HCT116 (cell line): ENCODE measurements at regions not wholly inside any gene's neighbourhood (a gene's known extent, or its start where the extent isn't known, plus 50 kb on each side); places are given as distances from the start of the nearest gene placed in this dataset.

ENCODE experiments used
- ATAC-seq: fragments of 200-7000 bp; cut with Tn5 transposase; 2 replicates; pipeline ENCODE4 v1.9.1; 2020; ENCODE audit warnings: mild to moderate bottlenecking, moderate library complexity
- BruUV-seq: library from RNA; stranded (reverse); fragments of 400-500 nt; replicated peaks from 2 replicates; lab custom pipeline; 2021; lab: Mats Ljungman, UMichigan
- CTCF ChIA-PET: fragments of 300-600 bp; sonication (Branson Sonifier 250); formaldehyde crosslinking; loops from one replicate; lab custom pipeline; 2021; ENCODE audit warnings: antibody characterized with exemption; lab: Charles Lee
- POLR2A ChIA-PET: fragments of 300-600, 350-600 bp; sonication (Branson Sonifier 250); formaldehyde crosslinking; loops from one replicate; lab custom pipeline; 2021; ENCODE audit warnings: antibody characterized with exemption; lab: Charles Lee
- RAD21 ChIA-PET, 2 experiments: fragments of 300-600 bp; sonication (Branson Sonifier 250); formaldehyde crosslinking; loops; one replicate each; lab custom pipeline; 2023; ENCODE audit warnings: low total read pairs in 2 of 2; ENCODE audit not compliant: uncharacterized antibody in 2 of 2, unreplicated experiment in 2 of 2, low non-redundant PET in 1 of 2; lab: Charles Lee
- DNase-seq: peaks from one replicate; pipeline ENCODE4 v3.0.0-alpha.2; 2010; ENCODE audit warnings: low read depth, low spot score
- H2AFZ ChIP-seq: fragments of 200-600 bp; shearing (Covaris generic), sonication (generic); 2 replicates; pipeline ENCODE4 v1.6.1; 2017; ENCODE audit warnings: low read depth, mixed run types, mixed read lengths, antibody characterized with exemption, low read length; ENCODE audit not compliant: poor library complexity, severe bottlenecking
- H3K27ac ChIP-seq: 2 replicates; pipeline ENCODE4 v1.5.1; 2012; ENCODE audit warnings: low read depth, low read length
- H3K27me3 ChIP-seq: fragments of 200-600 bp; sonication (generic); 2 replicates; pipeline ENCODE4 v1.6.1; 2016; ENCODE audit warnings: mixed run types, low read length, mixed read lengths; ENCODE audit not compliant: insufficient read depth
- H3K36me3 ChIP-seq, 2 experiments: fragments of 200-500 bp in 1 of 2; fragments of 200-600 bp in 1 of 2; sonication (Bioruptor generic) in 1 of 2; sonication (generic) in 1 of 2; 2 replicates each; pipeline versions ENCODE4 v1.5.1 to v1.6.1; 2014 to 2016; ENCODE audit warnings: low read length in 2 of 2, inconsistent platforms in 1 of 2, mixed read lengths in 1 of 2, mixed run types in 1 of 2; ENCODE audit not compliant: insufficient read depth in 2 of 2, control insufficient read depth in 1 of 2
- H3K4me1 ChIP-seq, 2 experiments: fragments of 200-600 bp in 1 of 2; sonication (generic) in 1 of 2; 2 replicates each; pipeline versions ENCODE4 v1.5.1 to v1.6.1; 2012 to 2017; ENCODE audit warnings: low read length in 2 of 2, inconsistent platforms in 1 of 2, mild to moderate bottlenecking in 1 of 2, mixed read lengths in 1 of 2, mixed run types in 1 of 2, moderate library complexity in 1 of 2; ENCODE audit not compliant: insufficient read depth in 2 of 2, control insufficient read depth in 1 of 2
- H3K4me2 ChIP-seq: fragments of 200-600 bp; sonication (generic); 2 replicates; pipeline ENCODE4 v1.6.1; 2017; ENCODE audit warnings: mixed run types, low read length, mixed read lengths
- H3K4me3 ChIP-seq, 2 experiments: fragments of 200-600 bp in 1 of 2; sonication (generic) in 1 of 2; replicated peaks in 1 of 2; 2 replicates each; pipeline ENCODE4 v1.5.1; 2011 to 2016; ENCODE audit warnings: low read length in 2 of 2, control low read depth in 1 of 2, low read depth in 1 of 2, mild to moderate bottlenecking in 1 of 2, mixed read lengths in 1 of 2, mixed run types in 1 of 2
- H3K79me2 ChIP-seq: fragments of 200-600 bp; sonication (generic); 2 replicates; pipeline ENCODE4 v1.6.1; 2017; ENCODE audit warnings: mild to moderate bottlenecking, mixed run types, low read length, moderate library complexity, mixed read lengths; ENCODE audit not compliant: insufficient read depth
- H3K9ac ChIP-seq: fragments of 200-600 bp; sonication (generic); 2 replicates; pipeline ENCODE4 v1.6.1; 2016; ENCODE audit warnings: low read length, mixed read lengths
- H3K9me2 ChIP-seq: fragments of 200-600 bp; sonication (generic), shearing (Covaris generic); 2 replicates; pipeline ENCODE4 v1.6.1; 2017; ENCODE audit warnings: mixed run types, mild to moderate bottlenecking, moderate library complexity; ENCODE audit not compliant: insufficient read depth
- H3K9me3 ChIP-seq, 2 experiments: fragments of 200-500 bp in 1 of 2; fragments of 200-600 bp in 1 of 2; sonication (Bioruptor generic) in 1 of 2; sonication (generic) in 1 of 2; 2 replicates each; pipeline ENCODE4 v1.6.1; 2014 to 2017; ENCODE audit warnings: low read length in 2 of 2, mixed read lengths in 2 of 2, inconsistent platforms in 1 of 2, low read depth in 1 of 2, mild to moderate bottlenecking in 1 of 2, mixed run types in 1 of 2, moderate library complexity in 1 of 2; ENCODE audit not compliant: control insufficient read depth in 1 of 2, insufficient read depth in 1 of 2
- H4K20me1 ChIP-seq: fragments of 200-600 bp; sonication (generic), shearing (Covaris generic); 2 replicates; pipeline ENCODE4 v1.6.1; 2017; ENCODE audit warnings: mixed run types, mild to moderate bottlenecking, moderate library complexity; ENCODE audit not compliant: insufficient read depth
- CBX3 ChIP-seq: IDR thresholded peaks from 2 replicates; pipeline ENCODE4 v1.6.1; 2012; ENCODE audit warnings: low read depth
- CEBPB ChIP-seq: IDR thresholded peaks from 2 replicates; pipeline ENCODE4 v1.6.1; 2012; ENCODE audit warnings: low read depth
- EGR1 ChIP-seq: IDR thresholded peaks from 2 replicates; pipeline ENCODE4 v1.6.1; 2012; ENCODE audit warnings: low read depth
- EZH2 ChIP-seq: fragments of 200-600 bp; sonication (generic); IDR thresholded peaks from 2 replicates; pipeline ENCODE4 v1.6.1; 2017; ENCODE audit warnings: antibody characterized with exemption, mixed run types
- FOSL1 ChIP-seq: IDR thresholded peaks from 2 replicates; pipeline ENCODE4 v1.6.1; 2012; ENCODE audit warnings: low read depth
- POLR2A ChIP-seq: IDR thresholded peaks from 2 replicates; pipeline ENCODE4 v1.7.0; 2011; ENCODE audit warnings: borderline replicate concordance; ENCODE audit not compliant: insufficient read depth, insufficient read length; ENCODE audit errors: extremely low read depth
- REST ChIP-seq: IDR thresholded peaks from 2 replicates; pipeline ENCODE4 v1.6.1; 2012; ENCODE audit warnings: low read depth
- SIN3A ChIP-seq: IDR thresholded peaks from 2 replicates; pipeline ENCODE4 v1.6.1; 2012; ENCODE audit warnings: low read depth
- YY1 ChIP-seq: IDR thresholded peaks from 2 replicates; pipeline ENCODE4 v1.6.1; 2011; ENCODE audit warnings: low read length, low read depth, moderate library complexity, mild to moderate bottlenecking; ENCODE audit not compliant: insufficient replicate concordance; ENCODE audit errors: extremely low read depth
- ZFX ChIP-seq: fragments of 450-650 bp; IDR thresholded peaks from 2 replicates; pipeline ENCODE4 v1.6.1; 2017
- ZNF274 ChIP-seq: fragments of 200-500 bp; sonication (Bioruptor generic); IDR thresholded peaks from 2 replicates; pipeline ENCODE4 v1.6.1; 2014; ENCODE audit warnings: mild to moderate bottlenecking, low read depth, low read length, inconsistent platforms
- intact Hi-C: fragments of 100-400 bp; cut with micrococcal nuclease; formaldehyde crosslinking; loops from 2 replicates; pipeline ENCODE4 v1.10.0; 2022

- no peaks in the 10 kb centered on the region for H3K4me1 ChIP-seq
- no peak overlapping the region for H3K9ac ChIP-seq
- H3K27me3 ChIP-seq: no peaks in the 10 kb centered on the region
- RAD21 ChIA-PET: no interaction called here
- CTCF ChIA-PET: no interaction called here
- H3K27ac ChIP-seq: no peak overlapping the region
- H2AFZ ChIP-seq: no peak overlapping the region
- ATAC-seq (no peak), DNase-seq (no peak)
- H3K4me2 ChIP-seq: no peak overlapping the region
- no TSS peak for BruUV-seq
- TF ChIP-seq CBX3: no peak
- no peak for TF ChIP-seq EGR1
- no peak for TF ChIP-seq YY1
- TF ChIP-seq ZFX: no peak
- POLR2A ChIA-PET: no interaction called here
- intact Hi-C loops: no loop called here
- H3K4me3 ChIP-seq: no peak overlapping the region
- H4K20me1 ChIP-seq: no peaks in the 10 kb centered on the region
- H3K9me2 ChIP-seq: no peaks in the 10 kb centered on the region
- H3K36me3 ChIP-seq: no peaks in the 10 kb centered on the region
- H3K9me3 ChIP-seq: no peaks in the 10 kb centered on the region
- H3K79me2 ChIP-seq: no peaks in the 10 kb centered on the region
Measured at GRCh38 chrY:7871304-7871932, 959.9 kb upstream of the AMELY start.

- Histone ChIP-seq H3K79me2 (no peaks in the 10 kb centered on the region), H3K9me3 (no peaks in the 10 kb centered on the region)
- RAD21 ChIA-PET: no interaction called here
- no peak for DNase-seq
- TF ChIP-seq CBX3 (no peak), CEBPB (no peak), POLR2A (no peak), ZNF274 (no peak), ZFX (no peak), FOSL1 (no peak), YY1 (no peak), EZH2 (no peak), SIN3A (no peak), REST (no peak)
- TF ChIP-seq, all 23 proteins: peak for 0
- Histone ChIP-seq H3K36me3 (no peaks in the 10 kb centered on the region), H3K9ac (no peak overlapping the region), H3K27ac (no peak overlapping the region), H3K4me2 (no peak overlapping the region), H2AFZ (no peak overlapping the region), H4K20me1 (no peaks in the 10 kb centered on the region), H3K27me3 (no peaks in the 10 kb centered on the region), H3K4me3 (no peak overlapping the region), H3K4me1 (no peaks in the 10 kb centered on the region), H3K9me2 (no peaks in the 10 kb centered on the region)
- ChIA-PET POLR2A (no interaction called here), CTCF (no interaction called here)
- intact Hi-C loops: no loop called here
- no TSS peak for BruUV-seq
- ATAC-seq: no peak
Measured at GRCh38 chrY:7866976-7867375, 955.4 kb upstream of the AMELY start.
